ENCODE measurements at regions not wholly inside any gene's neighbourhood (a gene's known extent, or its start where the extent isn't known, plus 50 kb on each side); places are given as distances from the start of the nearest gene placed in this dataset.

- ATAC-seq, result no peak
- DNase-seq (ENCODE audit: low spot score), result no peak
Measured at GRCh38 chr13:84279166-84279565, 396.9 kb upstream of the SLITRK1 start.

- ATAC-seq (no peak), DNase-seq (ENCODE audit: low spot score) (no peak)
Measured at GRCh38 chr13:84272877-84273562, 390.7 kb upstream of the SLITRK1 start.

GRCh38 chr13:84265257-84265764 is 383.0 kb upstream of the SLITRK1 start:
- DNase-seq (ENCODE audit: low spot score) (no peak), ATAC-seq (no peak)

GRCh38 chr13:84263354-84264069 is 381.2 kb upstream of the SLITRK1 start:
- no peak for DNase-seq (ENCODE audit: low spot score)
- ATAC-seq, result no peak

- no peak for ATAC-seq
- DNase-seq (ENCODE audit: low spot score), result no peak
Measured at GRCh38 chr13:84255226-84255797, 373.0 kb upstream of the SLITRK1 start.

GRCh38 chr13:84249463-84249862 is 367.2 kb upstream of the SLITRK1 start:
- DNase-seq (ENCODE audit: low spot score), result no peak
- ATAC-seq, result no peak

GRCh38 chr13:84243340-84243739 is 361.1 kb upstream of the SLITRK1 start:
- no peak for ATAC-seq
- no peak for DNase-seq (ENCODE audit: low spot score)

- DNase-seq (ENCODE audit: low spot score), result no peak
- ATAC-seq, result no peak
Measured at GRCh38 chr13:84239032-84239431, 356.8 kb upstream of the SLITRK1 start.

- no peak for ATAC-seq
- no peak for DNase-seq (ENCODE audit: low spot score)
Measured at GRCh38 chr13:84238381-84238780, 356.1 kb upstream of the SLITRK1 start.

- ATAC-seq, result no peak
- no peak for DNase-seq (ENCODE audit: low spot score)
Measured at GRCh38 chr13:84237143-84237542, 354.9 kb upstream of the SLITRK1 start.

- DNase-seq (ENCODE audit: low spot score), result no peak
- ATAC-seq, result no peak
Measured at GRCh38 chr13:84234416-84234815, 352.1 kb upstream of the SLITRK1 start.

GRCh38 chr13:84230568-84230967 is 348.3 kb upstream of the SLITRK1 start:
- ATAC-seq (no peak), DNase-seq (ENCODE audit: low spot score) (no peak)

- ATAC-seq (no peak), DNase-seq (ENCODE audit: low spot score) (no peak)
Measured at GRCh38 chr13:84211048-84211447, 328.8 kb upstream of the SLITRK1 start.

- ATAC-seq, result no peak
- no peak for DNase-seq (ENCODE audit: low spot score)
Measured at GRCh38 chr13:84208246-84208910, 326.1 kb upstream of the SLITRK1 start.

GRCh38 chr13:84207509-84207908 is 325.2 kb upstream of the SLITRK1 start:
- DNase-seq (ENCODE audit: low spot score) (no peak), ATAC-seq (no peak)

- ATAC-seq, result no peak
Measured at GRCh38 chr13:84200971-84201370, 318.7 kb upstream of the SLITRK1 start.

GRCh38 chr13:84192125-84192524 is 309.9 kb upstream of the SLITRK1 start:
- DNase-seq (ENCODE audit: low spot score) (no peak), ATAC-seq (no peak)

More at GRCh38 chr13:84200971-84201370, 318.7 kb upstream of the SLITRK1 start:
- no peak for DNase-seq (ENCODE audit: low spot score)

- DNase-seq (ENCODE audit: low spot score) (no peak), ATAC-seq (no peak)
Measured at GRCh38 chr13:84191139-84191538, 308.9 kb upstream of the SLITRK1 start.

GRCh38 chr13:84187626-84188025 is 305.4 kb upstream of the SLITRK1 start:
- DNase-seq (ENCODE audit: low spot score) (no peak), ATAC-seq (no peak)

GRCh38 chr13:84139561-84140158 is 257.4 kb upstream of the SLITRK1 start:
- DNase-seq (ENCODE audit: low spot score) (no peak), ATAC-seq (no peak)

GRCh38 chr13:84137292-84137691 is 255.0 kb upstream of the SLITRK1 start:
- ATAC-seq (no peak), DNase-seq (ENCODE audit: low spot score) (no peak)
